ENCODE measurements at regions not wholly inside any gene's neighbourhood (a gene's known extent, or its start where the extent isn't known, plus 50 kb on each side); places are given as distances from the start of the nearest gene placed in this dataset.

- TF ChIP-seq POLR2A (IDR thresholded peaks at IDR 0.05) (no peak), CTCF (IDR thresholded peaks at IDR 0.05) (no peak)
Observed at GRCh38 chr6:40744835-40745234, 157.7 kb upstream of the LRFN2 start.

Data from testis (tissue), 2 donors.